ENCODE measurements at regions not wholly inside any gene's neighbourhood (a gene's known extent, or its start where the extent isn't known, plus 50 kb on each side); places are given as distances from the start of the nearest gene placed in this dataset.
A peak's percentile ranks its signal among the peaks of the same experiment; 100 is the strongest.
"Not testable (repeated sequence)": the region's sequence is repeated elsewhere in the genome, so short reads cannot be mapped to it uniquely, and the experiment has no call there.

- DNase-seq (ENCODE audit: insufficient read length, low spot score) = no peak
- FAIRE-seq = peak; percentile 67
- TF ChIP-seq CTCF (IDR thresholded peaks at IDR 0.05; ENCODE audit: insufficient read depth, missing control alignments) = no peak
These were observed 2541.1 kb downstream of the PCDH9 start for GRCh38 chr13:64688893-64689677.

GRCh38 chr13:64686536-64686935, 2543.6 kb downstream of the PCDH9 start:
- DNase-seq (ENCODE audit: insufficient read length, low spot score); FAIRE-seq: not testable (repeated sequence)

- FAIRE-seq (no peak), DNase-seq (ENCODE audit: insufficient read length, low spot score) (no peak)
- TF ChIP-seq CTCF (IDR thresholded peaks at IDR 0.05; ENCODE audit: insufficient read depth, missing control alignments) = no peak
These were observed 2545.3 kb downstream of the PCDH9 start for GRCh38 chr13:64684685-64685431.

- TF ChIP-seq CTCF (IDR thresholded peaks at IDR 0.05; ENCODE audit: insufficient read depth, missing control alignments) = no peak
- DNase-seq (ENCODE audit: insufficient read length, low spot score) (no peak), FAIRE-seq (peak; percentile 77)
These were observed 2546.0 kb downstream of the PCDH9 start for GRCh38 chr13:64684108-64684507.

- DNase-seq (ENCODE audit: insufficient read length, low spot score) (no peak), FAIRE-seq (no peak)
- TF ChIP-seq CTCF (IDR thresholded peaks at IDR 0.05; ENCODE audit: insufficient read depth, missing control alignments) = no peak
These were observed 2549.4 kb downstream of the PCDH9 start for GRCh38 chr13:64680739-64681138.

GRCh38 chr13:64675255-64675892, 2554.8 kb downstream of the PCDH9 start:
- FAIRE-seq (no peak), DNase-seq (ENCODE audit: insufficient read length, low spot score) (no peak)
- no peak for TF ChIP-seq CTCF (IDR thresholded peaks at IDR 0.05; ENCODE audit: insufficient read depth, missing control alignments)

GRCh38 chr13:64674126-64674525, 2556.0 kb downstream of the PCDH9 start:
- TF ChIP-seq CTCF (IDR thresholded peaks at IDR 0.05; ENCODE audit: insufficient read depth, missing control alignments) = no peak
- FAIRE-seq = no peak
- DNase-seq (ENCODE audit: insufficient read length, low spot score) = no peak
